GM21619 (cell line): ENCODE measurements at regions not wholly inside any gene's neighbourhood (a gene's known extent, or its start where the extent isn't known, plus 50 kb on each side); places are given as distances from the start of the nearest gene placed in this dataset.
"Not testable (repeated sequence)": the region's sequence is repeated elsewhere in the genome, so short reads cannot be mapped to it uniquely, and the experiment has no call there.

ENCODE experiments used
- ATAC-seq: cut with Tn5 transposase; IDR thresholded peaks from one replicate; pipeline ENCODE4 v1.9.1; 2021; ENCODE audit not compliant: unreplicated experiment

DNA sequence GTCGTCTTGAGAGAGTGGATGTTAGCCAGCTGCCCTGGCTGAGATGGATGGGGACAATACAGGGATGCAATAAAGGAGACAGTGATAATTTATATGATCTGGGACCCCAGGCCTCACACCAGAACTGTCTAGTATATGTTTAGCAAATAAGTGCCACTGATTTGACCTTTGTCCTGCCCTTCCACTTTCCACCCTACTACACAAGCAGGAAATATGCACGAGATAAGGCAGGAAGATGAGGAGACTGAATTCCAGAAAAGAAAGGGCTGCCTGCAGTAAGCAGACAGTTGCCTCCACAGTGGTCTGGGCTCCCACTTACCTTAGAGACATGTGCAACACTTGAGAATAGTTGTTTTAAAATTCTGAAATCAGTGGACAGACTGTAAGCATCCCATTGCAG, 80.2 kb upstream of the ZNF91 start:
- no peak for ATAC-seq

DNA sequence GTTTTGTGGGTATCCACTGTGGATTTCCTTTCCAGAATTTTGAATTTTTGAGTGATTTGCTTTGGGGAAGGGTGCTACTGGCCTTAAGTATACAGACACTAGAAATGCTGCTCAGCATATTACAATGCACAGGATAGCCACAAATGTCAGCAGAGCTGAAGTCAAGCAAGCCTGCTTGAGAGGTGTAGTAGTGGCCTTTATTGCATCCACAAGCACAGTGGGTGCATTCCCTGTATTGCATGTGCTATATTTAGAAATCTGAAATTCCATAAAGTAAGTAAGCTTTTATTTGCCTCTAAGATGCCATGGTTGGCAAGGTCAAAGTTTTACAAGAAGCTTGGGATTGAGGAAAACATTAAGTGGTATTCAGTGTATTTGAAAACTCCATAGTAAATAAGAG, 79.5 kb upstream of the ZNF91 start:
- ATAC-seq, result no peak

DNA sequence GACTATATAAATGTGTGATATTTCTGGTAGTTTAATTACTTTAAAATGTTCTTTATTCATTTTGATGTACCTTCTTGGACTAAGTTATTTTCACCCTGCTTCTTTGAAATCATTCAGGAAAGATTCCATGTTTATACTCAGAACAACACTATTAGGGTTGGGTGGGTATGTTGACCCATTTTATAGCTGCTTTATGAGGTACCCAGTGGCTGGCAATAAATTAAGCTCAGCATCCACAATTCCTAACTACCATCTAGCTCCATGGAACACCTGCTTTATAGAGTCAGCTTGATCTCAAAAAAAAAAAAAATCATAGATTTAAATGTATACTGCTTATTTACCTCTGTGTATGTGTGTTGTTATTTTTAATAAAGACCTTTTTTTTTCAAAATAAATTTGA, 78.9 kb upstream of the ZNF91 start:
- ATAC-seq, result no peak

DNA sequence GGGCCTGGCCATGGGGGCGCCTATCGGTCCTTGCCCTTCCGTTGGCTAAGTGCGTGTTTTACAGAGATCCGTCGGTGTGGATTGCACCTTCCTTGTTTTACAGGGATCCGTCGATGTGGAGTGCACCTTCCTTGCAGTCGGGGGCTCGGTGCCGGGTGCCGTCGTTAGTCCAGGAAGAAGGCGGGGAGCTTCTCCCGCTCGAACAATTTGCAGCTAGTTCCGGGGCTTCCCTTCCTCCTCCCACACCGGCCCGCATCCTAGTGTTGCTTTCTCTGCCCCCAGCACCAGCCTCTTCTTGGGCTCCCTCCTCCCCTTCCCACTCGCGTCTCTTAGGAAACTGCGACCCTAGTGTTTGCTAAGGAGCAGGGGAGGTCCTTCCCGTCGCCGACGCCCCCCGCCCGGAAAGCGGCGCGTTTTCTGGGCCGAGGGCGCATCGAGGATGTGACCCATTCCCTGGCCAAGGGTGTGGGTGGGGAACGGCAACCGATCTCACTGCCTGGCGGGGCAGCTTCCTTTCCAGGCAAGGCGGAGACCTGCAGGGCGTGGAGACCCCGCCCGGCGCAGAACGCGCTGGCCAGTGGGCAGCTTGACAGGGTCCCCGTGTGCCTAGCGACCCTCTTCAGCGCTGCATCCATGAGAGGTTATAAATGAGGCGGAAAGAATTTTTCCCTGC, 75.7 kb upstream of the ZNF91 start:
- ATAC-seq, result no peak

DNA sequence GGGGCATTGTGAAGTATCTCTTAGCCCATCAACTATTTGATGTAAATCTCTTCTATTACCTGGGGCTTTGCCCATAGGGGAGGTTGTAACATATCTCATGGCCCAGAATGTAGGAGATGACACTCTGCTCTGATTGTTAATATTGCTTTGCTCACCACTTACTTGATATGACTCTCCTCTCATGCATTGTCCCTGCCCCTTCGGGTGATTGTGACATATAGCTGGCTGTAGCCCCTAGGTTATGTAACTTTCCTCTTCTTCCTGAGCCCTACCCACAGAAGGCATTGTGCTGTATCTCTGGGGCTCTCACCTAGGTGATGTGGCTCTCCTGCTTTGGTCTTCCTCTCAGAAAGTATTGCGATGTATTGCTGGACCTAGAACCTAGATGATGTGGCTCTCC, 69.1 kb upstream of the ZNF91 start:
- not testable (repeated sequence) for ATAC-seq

DNA sequence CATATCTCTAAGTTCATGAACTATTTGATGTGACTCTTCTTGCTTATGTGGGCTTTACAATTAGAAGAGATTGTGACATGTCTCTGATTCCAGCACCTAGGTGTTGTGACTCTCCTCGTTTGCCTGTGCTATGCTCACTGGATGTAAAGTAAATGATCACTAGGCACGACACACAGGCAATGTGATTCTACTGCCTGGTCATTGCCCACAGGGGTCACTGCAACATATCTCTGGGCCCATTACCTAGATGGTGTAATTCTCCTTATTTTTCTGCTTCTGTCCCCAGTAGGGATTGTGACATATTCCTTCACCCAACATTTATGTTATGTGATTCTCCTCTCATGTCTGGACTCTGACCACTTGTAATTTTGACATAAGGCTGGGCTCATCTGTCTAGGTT, 65.8 kb upstream of the ZNF91 start:
- no peak for ATAC-seq

DNA sequence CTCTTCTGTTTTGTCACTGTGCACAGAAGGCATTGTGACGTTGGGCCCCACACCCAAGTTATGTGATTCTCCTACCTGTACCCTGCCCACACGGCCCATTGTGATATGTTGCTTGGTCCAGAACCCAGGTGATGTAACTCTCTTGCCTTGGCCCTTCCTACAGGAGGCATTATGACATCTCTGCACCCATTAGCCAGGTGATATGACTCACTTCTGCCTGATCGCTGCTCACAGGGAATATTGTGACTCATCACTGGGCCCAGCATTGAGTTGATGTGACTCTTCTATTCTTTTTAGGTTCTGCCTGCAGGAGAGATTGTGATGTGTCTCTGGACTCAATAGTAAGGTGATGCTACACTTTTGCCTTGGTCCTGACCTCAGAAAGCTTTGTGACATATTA, 65.4 kb upstream of the ZNF91 start:
- ATAC-seq, result no peak
